D721Med (cell line): ENCODE measurements at regions not wholly inside any gene's neighbourhood (a gene's known extent, or its start where the extent isn't known, plus 50 kb on each side); places are given as distances from the start of the nearest gene placed in this dataset.

Source experiments
- DNase-seq: peaks from one replicate; pipeline ENCODE4 v3.0.0; 2011; ENCODE audit warnings: low spot score; ENCODE audit not compliant: insufficient read length
- FAIRE-seq: peaks from 2 replicates; lab custom pipeline; 2011; peaks lifted over from hg19 to GRCh38; lab: Jason Lieb, UNC
- TF ChIP-seq, protein P1 (sequence below): IDR thresholded peaks from 2 replicates; pipeline ENCODE4 v1.5.1; 2012; ENCODE audit warnings: mild to moderate bottlenecking, control low read depth; ENCODE audit not compliant: insufficient read depth; ENCODE audit errors: missing control alignments

DNA sequence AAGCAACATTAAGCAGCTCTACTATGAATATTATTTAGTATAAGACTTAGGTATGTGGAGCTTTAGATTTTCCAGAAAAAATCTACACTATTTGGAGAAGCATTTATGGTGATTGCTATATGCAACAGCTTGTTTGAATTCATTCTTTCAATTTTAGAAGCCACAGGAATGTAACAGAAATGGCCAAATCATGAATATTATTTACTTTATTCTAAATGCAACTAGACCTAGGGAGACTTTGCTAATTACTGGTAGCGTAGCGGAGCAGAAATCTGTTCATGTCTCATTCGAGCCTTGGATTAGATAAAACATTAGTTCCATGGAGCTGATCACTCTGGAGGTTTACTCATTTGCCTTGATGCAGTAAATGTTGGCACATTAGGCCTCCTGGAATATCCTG lies 290.2 kb downstream of the ZNF608 start:
- DNase-seq, result no peak
- TF ChIP-seq, protein P1, sequence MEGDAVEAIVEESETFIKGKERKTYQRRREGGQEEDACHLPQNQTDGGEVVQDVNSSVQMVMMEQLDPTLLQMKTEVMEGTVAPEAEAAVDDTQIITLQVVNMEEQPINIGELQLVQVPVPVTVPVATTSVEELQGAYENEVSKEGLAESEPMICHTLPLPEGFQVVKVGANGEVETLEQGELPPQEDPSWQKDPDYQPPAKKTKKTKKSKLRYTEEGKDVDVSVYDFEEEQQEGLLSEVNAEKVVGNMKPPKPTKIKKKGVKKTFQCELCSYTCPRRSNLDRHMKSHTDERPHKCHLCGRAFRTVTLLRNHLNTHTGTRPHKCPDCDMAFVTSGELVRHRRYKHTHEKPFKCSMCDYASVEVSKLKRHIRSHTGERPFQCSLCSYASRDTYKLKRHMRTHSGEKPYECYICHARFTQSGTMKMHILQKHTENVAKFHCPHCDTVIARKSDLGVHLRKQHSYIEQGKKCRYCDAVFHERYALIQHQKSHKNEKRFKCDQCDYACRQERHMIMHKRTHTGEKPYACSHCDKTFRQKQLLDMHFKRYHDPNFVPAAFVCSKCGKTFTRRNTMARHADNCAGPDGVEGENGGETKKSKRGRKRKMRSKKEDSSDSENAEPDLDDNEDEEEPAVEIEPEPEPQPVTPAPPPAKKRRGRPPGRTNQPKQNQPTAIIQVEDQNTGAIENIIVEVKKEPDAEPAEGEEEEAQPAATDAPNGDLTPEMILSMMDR, result no peak
- no peak for FAIRE-seq

DNA sequence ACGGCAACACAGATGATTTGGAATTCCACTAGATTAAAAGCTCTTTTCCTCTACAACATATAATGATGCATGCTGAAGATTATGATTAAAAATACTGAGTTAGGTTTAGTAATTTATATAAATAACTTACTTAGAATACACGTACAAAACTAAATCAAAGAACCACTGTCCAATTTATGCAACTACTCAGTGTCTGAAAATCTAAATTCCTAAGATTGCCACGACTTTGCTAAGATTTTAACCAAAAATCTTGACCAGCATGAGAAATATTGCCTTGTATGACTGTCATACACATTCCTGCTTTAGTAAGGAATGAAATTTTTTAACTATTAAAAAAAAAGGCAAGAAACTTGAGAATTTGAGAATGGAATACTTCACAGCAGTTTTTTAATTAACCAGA lies 292.4 kb downstream of the ZNF608 start:
- TF ChIP-seq, protein P1, result no peak
- FAIRE-seq (no peak), DNase-seq (no peak)

DNA sequence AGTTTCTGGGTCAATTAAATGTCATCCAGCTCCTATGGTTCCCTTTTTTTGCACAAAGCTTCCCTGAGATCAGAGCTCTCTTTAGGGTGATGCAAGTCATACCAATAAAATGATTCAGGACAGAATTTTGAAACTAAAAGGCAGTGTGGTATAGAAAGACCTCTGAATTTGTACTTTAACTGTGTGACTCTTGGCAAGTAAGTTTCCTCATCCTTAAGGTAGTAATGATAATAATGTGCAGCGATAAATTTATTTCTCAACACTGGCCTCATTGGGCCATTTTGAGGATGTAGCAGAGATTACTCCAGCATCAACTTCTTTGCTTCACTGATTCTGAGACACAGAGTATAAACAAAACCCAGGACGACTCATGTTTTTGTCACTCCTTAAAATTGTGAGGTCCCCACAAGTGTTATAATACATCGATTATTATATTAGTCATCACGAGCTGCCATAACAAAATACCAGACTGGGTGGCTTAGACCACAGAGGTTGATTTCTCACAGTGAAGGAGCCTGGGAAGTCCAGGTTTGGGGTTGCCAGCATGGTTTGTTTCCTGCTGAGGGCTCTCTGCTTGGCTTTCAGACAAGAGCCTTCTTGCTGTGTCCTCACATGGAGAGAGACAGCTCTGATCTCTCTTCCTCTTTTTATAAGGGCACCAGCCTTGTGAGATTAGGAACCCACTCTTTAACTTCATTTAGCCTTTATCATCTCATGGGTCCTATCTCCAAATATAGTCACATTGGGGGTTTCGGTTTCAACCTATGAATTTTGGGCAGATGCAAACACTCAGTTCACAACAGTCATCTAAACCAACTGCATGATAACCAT lies 293.0 kb downstream of the ZNF608 start:
- no peak for FAIRE-seq
- TF ChIP-seq, protein P1, result no peak
- DNase-seq, result no peak

DNA sequence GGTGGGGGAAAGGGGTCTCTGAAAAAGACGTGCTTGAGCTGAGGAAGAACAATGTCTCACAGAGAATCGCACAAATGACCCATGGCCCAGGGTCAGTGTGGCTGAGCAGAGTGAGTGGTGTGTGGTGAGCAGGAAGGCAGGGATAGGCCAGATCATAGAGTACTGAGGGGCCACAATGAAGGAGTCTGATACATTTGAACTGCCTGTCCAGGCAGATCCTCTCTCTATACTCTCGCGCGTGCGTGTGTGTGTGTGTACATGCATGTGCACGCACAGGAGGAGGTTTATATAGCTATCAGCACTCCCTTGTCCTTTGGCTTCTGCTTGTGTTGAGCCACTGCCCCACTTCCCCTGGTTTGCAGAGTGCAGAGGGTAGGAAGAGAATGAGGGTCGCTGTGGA lies 294.0 kb downstream of the ZNF608 start:
- TF ChIP-seq, protein P1, result no peak
- DNase-seq (no peak), FAIRE-seq (no peak)

DNA sequence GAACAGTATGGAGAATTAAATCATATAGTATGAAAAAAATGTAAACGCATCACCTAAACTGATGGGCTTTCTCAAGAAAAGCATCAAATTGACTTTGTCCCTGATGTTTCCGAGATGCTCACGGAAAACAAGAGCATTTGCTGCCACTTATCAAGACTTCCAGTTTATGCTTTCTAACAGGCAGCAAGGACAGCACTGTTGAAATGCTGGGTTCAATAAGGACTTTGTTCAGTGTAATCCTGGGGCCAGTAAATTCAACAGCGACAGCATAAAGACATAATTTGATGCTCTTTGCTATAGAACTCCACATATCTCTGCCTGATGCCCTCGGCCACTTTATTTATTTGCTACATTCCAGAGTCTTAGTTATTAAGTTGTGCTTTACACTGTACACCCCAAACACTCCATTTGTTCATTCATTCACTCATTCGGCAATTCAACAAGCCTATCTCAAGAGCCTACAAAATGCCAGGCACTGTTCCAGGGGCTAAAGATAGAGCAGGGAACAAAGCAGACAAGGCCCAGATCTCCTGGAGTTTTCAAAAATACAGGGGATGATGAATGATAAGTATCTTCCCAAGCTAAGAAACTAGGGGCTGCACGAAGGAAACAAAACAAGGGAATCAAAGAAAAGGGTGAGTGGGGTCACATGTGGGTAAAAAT lies 294.6 kb downstream of the ZNF608 start:
- TF ChIP-seq, protein P1, result no peak
- FAIRE-seq (no peak), DNase-seq (no peak)

DNA sequence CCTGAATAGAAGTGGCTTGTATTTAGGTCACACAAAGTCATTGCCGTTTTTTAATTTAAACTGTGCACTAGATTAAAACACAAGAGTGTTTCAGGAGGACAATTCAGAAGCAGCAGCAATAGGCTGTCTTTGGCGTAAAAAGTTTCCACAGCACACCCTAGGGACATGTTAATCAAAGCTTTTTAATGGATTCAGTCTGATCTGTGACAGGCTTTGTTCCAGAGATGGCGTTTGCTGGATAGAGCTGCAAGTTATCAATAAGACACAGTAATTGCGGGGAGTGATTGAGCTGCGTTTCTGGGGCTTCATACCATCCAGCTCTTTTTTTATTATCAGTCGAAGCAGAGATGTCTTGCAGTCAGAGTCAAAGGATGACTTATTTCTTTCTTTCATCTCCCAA lies 300.3 kb downstream of the ZNF608 start:
- FAIRE-seq, result no peak
- no peak for DNase-seq
- TF ChIP-seq, protein P1, result no peak
